Retinal pigment epithelial cell (primary cell): ENCODE measurements at regions not wholly inside any gene's neighbourhood (a gene's known extent, or its start where the extent isn't known, plus 50 kb on each side); places are given as distances from the start of the nearest gene placed in this dataset.

Experiments
- DNase-seq: peaks from one replicate; pipeline ENCODE4 v3.0.0-alpha.2; 2010; ENCODE audit warnings: low read depth
- H3K4me3 ChIP-seq: 2 replicates; pipeline ENCODE4 v1.5.1; 2011; ENCODE audit warnings: mild to moderate bottlenecking, low read length, control low read depth, moderate library complexity
- CTCF ChIP-seq: conservative IDR thresholded peaks from 2 replicates; pipeline ENCODE4 v1.5.1; 2011; ENCODE audit warnings: low read depth, low read length, control low read depth, inconsistent platforms

GRCh38 chr9:111232997-111233790 is 96.8 kb downstream of the OR2K2 start:
- H3K4me3 ChIP-seq, result no peak overlapping the region
- DNase-seq, result no peak
- TF ChIP-seq CTCF, result no peak

- DNase-seq, result no peak
- no peak for TF ChIP-seq CTCF
- no peak overlapping the region for H3K4me3 ChIP-seq
Observed at GRCh38 chr9:111231801-111232580, 98.0 kb downstream of the OR2K2 start.

- no peak overlapping the region for H3K4me3 ChIP-seq
- no peak for DNase-seq
- TF ChIP-seq CTCF, result no peak
Observed at GRCh38 chr9:111222757-111223156, 107.3 kb downstream of the OR2K2 start.

GRCh38 chr9:111212874-111213273 is 117.2 kb downstream of the OR2K2 start:
- no peak for DNase-seq
- TF ChIP-seq CTCF, result no peak
- H3K4me3 ChIP-seq, result no peak overlapping the region

GRCh38 chr9:111198936-111199335 is 131.1 kb downstream of the OR2K2 start:
- H3K4me3 ChIP-seq, result no peak overlapping the region
- TF ChIP-seq CTCF, result no peak
- DNase-seq, result no peak

GRCh38 chr9:111197256-111197655 is 132.8 kb downstream of the OR2K2 start:
- DNase-seq, result no peak
- no peak for TF ChIP-seq CTCF
- no peak overlapping the region for H3K4me3 ChIP-seq
